ENCODE measurements at regions not wholly inside any gene's neighbourhood (a gene's known extent, or its start where the extent isn't known, plus 50 kb on each side); places are given as distances from the start of the nearest gene placed in this dataset.

DNA sequence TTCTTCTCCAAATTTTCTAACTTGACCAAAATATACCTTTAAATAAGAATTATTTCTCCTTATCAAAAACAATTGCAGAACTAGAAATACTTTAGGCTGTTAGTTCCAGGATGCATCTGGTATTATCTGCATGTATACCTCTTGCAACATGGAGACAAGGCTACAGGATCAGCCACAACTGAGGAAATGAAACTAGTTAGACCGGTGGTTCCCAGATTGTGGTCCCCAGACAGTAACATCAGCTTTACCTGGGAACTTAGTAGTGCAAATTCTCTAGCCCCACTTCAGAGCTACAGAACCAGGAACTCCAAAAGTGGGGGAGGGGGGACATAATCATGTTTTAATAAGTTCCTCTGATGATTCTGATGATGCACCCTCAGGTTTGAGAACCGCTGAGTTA, 61.6 kb upstream of the C9orf72 start:
- TF ChIP-seq CTCF (IDR thresholded peaks at IDR 0.05), result no peak
- DNase-seq (ENCODE audit: low spot score) (no peak), ATAC-seq (ENCODE audit: low FRiP score) (no peak)

- no peak for ATAC-seq (ENCODE audit: low FRiP score)
- TF ChIP-seq CTCF (IDR thresholded peaks at IDR 0.05), result no peak
- DNase-seq (ENCODE audit: low spot score), result no peak
Measured at GRCh38 chr9:27638716-27639115, 65.4 kb upstream of the C9orf72 start.

DNA sequence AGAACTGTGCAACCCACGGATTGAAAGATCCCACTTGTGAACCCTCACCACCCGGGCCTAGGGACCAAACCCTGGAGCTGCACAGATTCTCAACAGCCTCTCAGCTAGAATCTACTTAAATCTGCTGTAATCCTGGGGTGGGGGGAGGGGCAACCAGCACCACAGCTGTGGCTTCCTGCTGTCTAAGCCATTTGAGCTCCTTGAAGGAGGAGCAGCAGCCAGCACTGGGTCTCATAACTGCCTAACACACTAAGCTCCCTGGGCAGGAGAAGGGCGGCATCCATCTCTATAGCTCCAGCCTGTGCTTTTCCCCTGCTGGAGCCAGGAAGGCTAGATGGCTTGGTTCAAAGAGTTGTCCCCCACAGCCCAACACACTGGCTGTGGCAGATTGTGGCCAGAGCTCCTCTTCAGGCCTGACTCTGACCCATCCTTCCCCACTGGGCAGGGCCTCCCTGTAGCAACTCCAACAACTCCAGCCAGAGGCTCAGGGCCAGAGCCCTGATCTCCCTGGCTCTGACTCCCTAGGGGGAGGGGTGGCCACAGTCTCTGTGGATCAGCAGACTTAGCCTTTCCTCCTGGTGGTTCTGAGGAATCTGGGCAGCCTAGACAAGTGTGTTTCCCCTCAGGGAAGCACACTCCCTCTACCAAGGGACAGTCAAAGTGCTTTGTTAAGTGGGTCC, 72.0 kb upstream of the C9orf72 start:
- ATAC-seq (ENCODE audit: low FRiP score) (no peak), DNase-seq (ENCODE audit: low spot score) (no peak)
- TF ChIP-seq CTCF (IDR thresholded peaks at IDR 0.05), result no peak

- DNase-seq (ENCODE audit: low spot score), result no peak
- TF ChIP-seq CTCF (IDR thresholded peaks at IDR 0.05), result no peak
- ATAC-seq (ENCODE audit: low FRiP score), result no peak
Measured at GRCh38 chr9:27653246-27653645, 80.0 kb upstream of the C9orf72 start.

GRCh38 chr9:27653957-27654356, 80.7 kb upstream of the C9orf72 start:
- DNase-seq (ENCODE audit: low spot score) (no peak), ATAC-seq (ENCODE audit: low FRiP score) (no peak)
- TF ChIP-seq CTCF (IDR thresholded peaks at IDR 0.05), result no peak

GRCh38 chr9:27654629-27655285, 81.5 kb upstream of the C9orf72 start:
- TF ChIP-seq CTCF (IDR thresholded peaks at IDR 0.05), result no peak
- no peak for ATAC-seq (ENCODE audit: low FRiP score)
- no peak for DNase-seq (ENCODE audit: low spot score)

DNA sequence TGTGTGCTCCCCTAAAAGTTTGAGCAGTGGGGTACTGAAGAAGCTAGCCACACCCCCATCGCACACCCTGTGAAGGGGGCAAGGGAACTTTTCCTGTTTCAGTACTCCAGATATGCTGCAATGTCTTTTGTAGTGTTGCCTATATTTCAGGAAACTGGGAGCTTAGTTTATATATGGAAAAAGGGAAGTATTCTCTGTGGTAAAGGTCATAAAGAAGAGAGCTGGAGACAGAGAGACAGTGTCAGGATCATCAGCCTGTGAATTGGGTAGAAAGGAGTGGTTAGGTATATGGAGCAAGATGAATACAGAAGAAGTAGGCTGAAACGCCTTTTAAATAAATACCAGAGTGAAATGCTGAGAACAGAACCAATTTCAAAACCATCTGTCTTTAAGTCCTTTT, 82.2 kb upstream of the C9orf72 start:
- TF ChIP-seq CTCF (IDR thresholded peaks at IDR 0.05), result no peak
- no peak for ATAC-seq (ENCODE audit: low FRiP score)

More for the DNA sequence above, 82.2 kb upstream of the C9orf72 start:
- no peak for DNase-seq (ENCODE audit: low spot score)
